ENCODE measurements at regions not wholly inside any gene's neighbourhood (a gene's known extent, or its start where the extent isn't known, plus 50 kb on each side); places are given as distances from the start of the nearest gene placed in this dataset.

DNA sequence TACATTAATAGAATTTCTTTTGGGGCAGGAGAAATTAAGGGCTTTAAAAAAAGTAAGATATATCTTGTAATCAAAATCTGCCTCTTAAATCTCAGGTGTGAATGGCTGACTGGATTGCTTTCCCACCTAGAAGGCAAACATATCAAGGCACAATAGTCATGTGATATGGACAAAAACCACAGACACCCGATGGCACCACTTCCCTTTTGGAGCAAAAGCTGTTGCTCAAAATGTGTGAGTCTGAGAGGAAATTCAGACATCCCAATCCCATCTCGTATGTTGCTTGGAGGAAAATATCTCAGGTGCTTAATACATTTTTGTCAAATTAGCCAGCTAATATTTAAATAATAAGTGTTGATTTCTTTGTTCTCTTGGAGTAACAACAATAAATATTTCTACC, 120.7 kb downstream of the KCNF1 start:
- TF ChIP-seq POLR2A (IDR thresholded peaks at IDR 0.05; ENCODE audit: low read depth, low read length), result no peak
- no peak for TF ChIP-seq TAF1 (IDR thresholded peaks at IDR 0.05; ENCODE audit: low read depth, low read length)
- TF ChIP-seq POLR2AphosphoS5 (IDR thresholded peaks at IDR 0.05; ENCODE audit: low read depth, low read length), result no peak
- TF ChIP-seq SPI1 (IDR thresholded peaks at IDR 0.05; ENCODE audit: low read depth, low read length), result no peak
- no peak for TF ChIP-seq PAX5 (IDR thresholded peaks at IDR 0.05; ENCODE audit: insufficient read depth, low read length, severe bottlenecking)
